HL-60/S4 (cell line): ENCODE measurements at regions not wholly inside any gene's neighbourhood (a gene's known extent, or its start where the extent isn't known, plus 50 kb on each side); places are given as distances from the start of the nearest gene placed in this dataset.

Experiments used
- in situ Hi-C: fragments of 300-500 bp; cut with MboI; formaldehyde crosslinking; loops from 2 replicates; pipeline ENCODE4 v1.14.3; 2022; ENCODE audit warnings: low sequenced_read_pairs

DNA sequence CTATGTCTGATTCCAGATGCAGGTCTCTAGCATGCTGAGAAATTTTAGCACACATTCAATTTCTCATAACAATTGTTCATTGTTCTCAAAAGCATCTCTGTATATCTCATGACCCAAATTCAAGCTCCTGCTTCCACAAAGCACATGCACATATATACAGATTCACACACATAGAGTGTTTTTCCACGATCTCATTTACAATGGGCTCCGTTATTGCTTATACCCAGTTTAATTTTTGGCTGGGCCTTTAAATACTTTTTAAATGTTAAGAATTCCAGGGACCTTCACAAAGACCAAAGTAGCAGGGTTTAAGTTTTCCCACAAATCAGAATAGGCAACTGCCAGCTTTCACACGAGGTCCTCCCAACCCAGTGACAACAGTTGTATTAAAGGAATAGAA is 333.5 kb upstream of the SEMA6D start:
- in situ Hi-C loops = no loop called here

DNA sequence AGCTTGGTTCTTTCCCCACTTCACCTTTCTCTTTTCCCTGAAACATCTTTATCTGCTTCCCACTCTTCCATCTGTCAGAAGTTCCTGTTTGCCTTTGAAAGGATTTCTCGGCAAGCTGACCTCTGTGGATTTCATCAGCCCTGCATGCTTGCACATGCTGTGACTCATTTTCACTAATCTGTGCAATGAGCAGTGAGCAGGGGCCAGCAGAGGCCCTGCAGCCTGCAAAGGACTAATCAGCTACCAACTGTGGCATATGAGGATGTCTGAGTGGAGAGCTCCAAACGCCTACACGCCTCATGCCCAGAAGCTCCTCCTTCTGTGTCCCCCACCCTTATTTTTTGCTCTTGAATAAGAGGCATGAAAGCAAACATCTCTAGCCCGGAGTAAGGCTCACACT is 333.0 kb upstream of the SEMA6D start:
- in situ Hi-C loops = no loop called here

DNA sequence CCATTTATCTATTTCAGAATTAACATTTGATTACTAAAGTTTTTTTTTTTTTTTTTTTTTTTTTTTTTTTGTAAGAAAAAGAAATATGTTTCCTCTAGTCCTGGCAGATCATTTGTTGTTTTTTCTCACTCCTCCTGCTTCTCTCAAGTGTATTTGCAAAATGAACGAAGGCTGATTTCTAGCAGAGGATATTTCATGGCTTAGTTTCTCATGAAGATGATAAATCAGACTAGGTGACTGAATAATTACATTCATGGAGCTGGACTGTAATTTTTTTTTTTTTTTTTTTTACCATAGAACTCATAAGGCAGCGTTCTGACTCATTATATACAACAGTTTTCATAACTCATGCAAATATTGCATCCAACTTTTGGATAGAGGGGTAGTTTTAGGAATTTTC is 332.5 kb upstream of the SEMA6D start:
- in situ Hi-C loops = no loop called here

DNA sequence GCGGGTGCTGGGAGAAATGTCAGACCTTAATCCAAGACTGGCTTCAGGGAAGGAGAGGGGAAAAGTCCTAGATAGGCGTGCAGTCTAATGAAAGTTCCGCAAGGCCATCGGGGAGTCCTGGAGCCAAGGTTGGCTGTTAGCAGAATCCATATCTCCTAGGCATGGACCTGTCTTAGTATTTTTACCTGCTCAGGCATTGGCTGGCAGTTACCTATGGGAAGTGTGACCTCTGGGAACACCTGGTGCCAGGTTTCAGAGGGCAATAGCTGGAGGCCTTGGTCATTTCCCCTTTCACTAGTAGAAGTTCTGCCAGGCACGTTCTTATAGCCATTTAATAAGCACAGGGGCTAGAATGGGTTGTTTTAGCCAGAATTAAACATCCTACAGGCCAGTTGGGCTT is 330.8 kb upstream of the SEMA6D start:
- in situ Hi-C loops = no loop called here

DNA sequence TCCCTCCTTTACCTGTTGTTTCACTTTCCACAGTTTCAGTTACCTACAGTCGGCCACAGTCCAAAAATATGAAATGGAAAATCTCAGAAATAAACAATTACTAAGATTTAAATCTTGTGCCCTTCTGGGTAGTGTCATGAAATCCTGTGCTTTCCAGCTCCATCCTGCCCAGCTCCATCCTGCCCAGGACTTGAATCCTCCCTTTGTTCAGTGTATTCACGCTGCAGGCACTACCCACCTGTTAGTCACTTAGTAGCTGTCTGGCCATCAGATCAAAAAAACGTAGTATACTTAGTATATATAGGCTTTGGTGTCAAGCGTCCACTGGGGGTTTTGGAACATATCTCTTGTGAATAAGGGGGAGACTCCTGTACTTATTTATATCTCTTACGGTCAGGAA is 329.0 kb upstream of the SEMA6D start:
- in situ Hi-C loops = no loop called here

DNA sequence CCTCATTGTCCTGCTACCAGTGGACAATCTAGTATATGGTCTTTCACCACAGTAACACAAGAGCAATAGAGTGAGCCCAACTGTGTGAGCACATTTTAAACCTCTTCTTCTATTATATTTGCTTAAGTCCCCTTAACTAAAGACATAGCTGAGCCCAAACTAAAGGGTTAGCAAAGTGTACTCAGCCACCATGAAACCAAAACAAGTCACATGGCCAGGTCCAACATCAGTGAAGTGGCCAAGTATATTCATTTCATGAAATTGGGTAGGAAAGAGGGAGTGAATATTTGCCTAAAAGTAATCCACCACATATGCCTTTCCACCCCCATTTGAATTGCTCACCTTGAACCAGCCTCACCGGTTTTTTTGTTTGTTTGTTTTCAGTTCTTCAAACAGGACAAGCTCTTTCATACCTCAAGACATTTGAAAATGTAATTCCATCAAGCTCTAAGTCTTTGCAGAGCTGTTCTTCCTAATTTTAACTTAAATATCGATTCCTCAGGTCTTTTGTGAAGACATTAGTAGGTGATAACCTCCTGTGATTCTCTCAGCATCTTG is 327.0 kb upstream of the SEMA6D start:
- in situ Hi-C loops = no loop called here

DNA sequence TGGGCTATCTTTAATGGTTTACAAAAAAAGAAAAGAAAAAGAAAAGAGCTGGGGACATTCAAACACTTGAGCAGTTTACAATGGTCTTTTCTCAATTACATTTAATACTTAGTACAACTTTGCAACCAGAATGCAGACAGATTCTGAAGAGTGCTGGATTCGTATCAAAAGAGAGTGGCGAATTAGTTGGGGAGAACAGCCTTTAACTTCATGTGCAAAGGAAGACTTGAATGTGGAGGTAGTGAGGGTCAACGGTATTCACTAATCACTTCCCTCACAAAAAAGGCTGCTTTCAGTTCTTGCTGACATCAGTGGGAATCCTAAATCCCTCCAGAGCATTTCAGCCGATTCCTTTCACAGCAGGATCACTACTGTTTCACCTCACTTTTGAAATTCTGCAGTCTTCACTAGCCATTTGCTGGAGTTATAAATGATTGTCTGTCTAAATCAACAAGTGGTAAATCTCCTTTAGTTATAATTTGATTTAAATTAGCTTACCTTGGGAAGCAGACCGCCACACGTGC is 323.0 kb upstream of the SEMA6D start:
- in situ Hi-C loops = no loop called here

DNA sequence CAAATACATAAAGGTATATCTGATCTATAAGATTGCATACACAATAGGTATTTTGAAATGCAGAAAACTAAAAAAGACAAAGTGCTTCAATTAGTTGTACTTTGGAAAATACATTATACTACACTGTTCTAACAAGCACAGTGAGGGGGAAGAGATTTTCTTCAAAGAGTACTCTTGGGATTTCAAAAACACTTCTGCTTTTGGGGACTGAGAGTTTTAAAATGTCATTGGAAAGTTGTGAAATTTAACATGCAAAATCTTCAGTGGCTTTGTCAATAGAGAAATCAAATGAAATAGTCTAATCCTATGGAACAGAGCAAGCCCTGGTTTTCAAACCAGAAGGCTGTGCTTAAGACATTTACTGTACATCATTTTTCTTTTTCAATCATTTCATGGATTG is 322.2 kb upstream of the SEMA6D start:
- in situ Hi-C loops = no loop called here

DNA sequence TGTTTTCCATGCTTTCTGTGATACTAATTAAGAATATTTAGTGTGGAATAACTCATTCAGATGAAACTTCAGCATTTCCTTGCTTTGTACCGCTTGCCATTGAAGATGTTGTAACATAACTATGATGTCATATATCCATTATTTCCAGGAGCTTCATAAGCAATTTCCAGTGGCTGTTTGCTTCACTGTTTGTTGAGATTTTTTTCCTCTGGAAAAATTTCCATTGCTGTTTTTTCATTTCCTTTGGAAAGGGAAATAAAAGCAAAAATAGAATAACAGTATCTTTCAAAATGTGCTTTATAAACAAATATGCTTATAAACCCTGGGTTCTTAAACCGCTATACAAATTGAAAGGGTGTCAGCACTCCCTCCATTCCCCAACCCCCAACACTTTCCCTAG is 319.6 kb upstream of the SEMA6D start:
- in situ Hi-C loops = no loop called here

DNA sequence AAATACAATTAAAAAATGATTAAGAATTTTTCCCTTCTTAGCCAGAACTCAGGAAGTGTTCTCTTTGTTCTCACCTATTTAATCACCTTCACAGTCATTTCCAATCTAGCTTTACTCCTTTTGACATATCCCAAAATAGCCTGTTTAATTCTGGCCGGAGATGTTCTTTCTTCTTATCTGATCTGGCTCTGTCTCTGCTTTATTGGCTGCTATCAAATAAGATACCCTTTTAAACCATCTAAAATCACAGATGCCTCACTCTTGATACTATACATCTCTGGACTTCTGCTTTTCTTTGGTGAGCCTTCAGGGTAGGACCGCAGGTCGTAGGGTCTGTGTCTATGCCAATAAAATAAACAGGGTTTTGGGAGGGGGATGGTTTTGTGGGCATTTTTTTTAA is 319.2 kb upstream of the SEMA6D start:
- in situ Hi-C loops = no loop called here

DNA sequence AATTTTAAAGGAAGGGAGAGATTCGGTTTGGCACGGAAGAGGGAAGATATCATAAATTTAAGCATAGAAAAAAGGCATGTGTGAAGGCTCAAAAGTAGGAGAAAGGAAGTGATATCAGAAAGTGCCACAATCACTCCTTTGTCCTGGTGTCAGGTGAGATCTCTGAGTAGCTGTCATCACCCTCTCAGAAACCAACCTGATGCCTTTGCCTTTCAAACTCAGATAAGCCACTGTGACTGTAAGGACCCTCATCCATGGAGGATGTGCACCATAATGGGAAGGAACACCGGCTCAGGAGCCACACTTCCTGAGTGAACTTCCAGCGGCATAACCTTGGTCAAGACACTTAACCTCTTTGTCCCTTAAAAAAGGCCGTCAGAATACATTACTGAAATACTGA is 318.7 kb upstream of the SEMA6D start:
- in situ Hi-C loops = no loop called here

DNA sequence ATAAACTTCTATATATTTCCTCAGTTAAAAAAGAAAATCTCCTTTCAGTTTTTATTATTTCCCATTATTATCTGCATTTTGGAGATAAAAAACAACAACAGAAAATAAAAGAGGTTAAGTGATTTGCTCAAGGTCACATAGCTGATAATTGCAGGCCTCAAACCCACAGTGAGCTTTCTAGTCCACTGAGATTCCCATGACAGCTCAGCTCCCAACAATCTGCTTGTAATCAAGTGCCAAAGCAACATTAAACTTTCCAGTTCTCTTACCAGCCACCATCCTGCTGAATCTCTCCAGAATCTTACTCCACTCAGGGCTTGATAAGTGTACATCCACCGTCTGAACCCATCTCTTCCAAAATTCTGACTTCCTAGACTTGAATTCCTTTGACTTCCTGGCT is 318.2 kb upstream of the SEMA6D start:
- in situ Hi-C loops = no loop called here

DNA sequence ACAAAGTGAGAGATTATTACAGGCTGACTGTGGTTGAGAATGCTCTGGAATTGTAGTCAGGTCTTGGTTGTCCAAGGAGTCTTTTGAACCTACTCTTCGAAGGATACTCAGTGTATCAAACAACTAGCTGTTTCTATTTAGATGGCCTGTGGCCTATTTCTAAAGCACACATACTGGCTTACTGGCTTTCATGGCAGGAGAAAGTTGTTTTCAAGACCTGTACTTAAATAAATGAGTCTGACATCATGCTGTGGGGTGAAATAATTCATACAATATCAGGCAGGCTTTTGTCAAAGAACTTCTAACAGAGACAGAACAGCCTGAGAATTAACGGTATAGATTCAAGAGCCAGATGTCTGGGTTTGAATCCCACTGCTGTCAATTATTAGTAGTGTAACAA is 316.7 kb upstream of the SEMA6D start:
- in situ Hi-C loops = no loop called here

DNA sequence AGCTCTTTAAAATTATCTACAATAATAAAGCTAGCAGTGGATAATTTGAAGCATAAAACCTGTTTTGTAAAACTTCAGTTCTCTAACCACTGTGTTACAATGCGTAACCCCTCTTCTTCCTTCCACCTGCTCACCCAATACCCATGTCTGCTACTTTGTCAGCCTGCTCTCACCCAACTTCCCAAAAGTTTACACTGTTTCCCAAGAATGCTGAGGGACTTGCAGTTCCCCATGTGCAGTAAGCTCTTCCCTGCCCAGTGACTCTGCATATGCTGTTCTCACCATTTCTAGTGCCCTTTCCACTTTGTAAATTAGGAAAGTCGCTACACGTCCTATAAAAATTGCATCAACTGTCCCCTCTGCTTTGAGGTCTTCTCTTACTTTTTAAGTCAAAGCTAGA is 315.9 kb upstream of the SEMA6D start:
- in situ Hi-C loops = no loop called here

DNA sequence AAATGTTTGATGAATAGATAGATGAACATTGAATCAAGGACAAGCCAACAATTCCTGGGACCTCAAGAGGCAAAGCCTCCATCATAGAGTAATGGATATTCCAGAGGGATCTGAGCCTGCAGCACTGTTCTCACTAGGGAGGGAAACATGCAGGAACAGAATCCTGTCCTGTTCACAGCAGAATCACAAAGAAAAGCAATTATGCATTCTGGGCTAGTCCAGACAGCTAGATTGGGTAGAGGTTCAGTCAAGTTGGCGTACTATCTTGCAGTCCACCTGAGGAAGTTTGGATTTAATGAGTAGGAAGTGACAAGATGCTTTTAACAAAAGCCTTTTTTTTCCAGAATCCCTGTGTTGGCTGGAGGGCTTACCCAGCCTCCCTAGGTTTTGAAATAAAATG is 314.5 kb upstream of the SEMA6D start:
- in situ Hi-C loops = no loop called here

DNA sequence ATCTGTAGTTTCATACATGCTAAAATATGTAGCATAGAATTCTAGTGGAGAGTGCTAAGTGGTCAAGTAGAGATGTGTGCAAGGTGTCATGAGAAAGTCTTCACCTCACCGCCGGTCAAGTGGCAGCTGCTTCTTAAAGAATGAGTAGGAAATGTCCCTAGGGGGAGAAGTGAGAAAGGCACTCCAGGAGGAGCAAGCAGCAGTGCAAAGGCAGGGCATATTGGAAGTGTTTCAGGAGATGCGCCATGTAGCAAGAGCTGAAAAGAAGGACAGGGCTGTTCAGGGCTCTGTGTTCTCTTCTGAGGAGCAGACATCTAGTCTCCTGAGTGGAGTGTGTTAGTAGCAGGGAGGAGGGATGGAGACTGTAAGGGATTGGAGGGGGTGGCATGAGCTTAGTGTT is 312.4 kb upstream of the SEMA6D start:
- in situ Hi-C loops = no loop called here

DNA sequence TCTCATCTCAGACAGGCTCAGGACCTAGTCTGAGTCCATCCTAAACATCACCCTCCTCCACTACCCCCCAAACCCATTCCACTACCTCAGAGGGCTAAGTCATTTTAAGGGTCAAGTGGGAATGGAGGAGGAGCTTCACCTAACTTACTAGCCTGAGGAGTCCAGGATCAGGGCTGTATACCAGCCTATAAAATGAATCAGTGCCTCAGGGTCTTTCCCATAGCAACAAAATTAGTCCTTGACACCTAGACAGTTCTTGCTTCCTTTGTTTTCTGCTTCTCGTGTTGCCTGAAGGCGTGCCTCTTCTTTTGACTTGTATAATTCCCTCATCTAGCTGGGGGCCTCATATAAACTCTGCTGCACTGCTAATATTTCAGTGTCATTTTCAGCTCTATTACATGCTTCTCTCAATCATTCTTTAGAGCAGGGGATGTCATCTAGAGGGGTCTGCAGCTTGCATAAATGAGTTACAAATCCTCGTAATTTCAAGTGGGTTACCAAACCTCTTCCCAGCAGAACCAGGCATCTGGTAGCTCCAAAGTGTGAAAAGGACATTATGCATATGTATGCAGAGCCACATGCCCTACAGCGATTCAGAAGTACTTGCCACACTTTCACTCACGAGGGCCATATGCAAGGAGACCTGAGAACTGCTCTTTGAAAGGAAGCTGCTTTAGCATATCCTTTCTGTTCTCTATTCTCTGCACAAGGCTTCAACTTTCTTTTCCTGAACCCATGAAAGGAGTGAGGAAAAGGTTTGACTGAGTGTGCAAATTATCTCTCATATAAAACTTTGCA is 311.7 kb upstream of the SEMA6D start:
- in situ Hi-C loops = no loop called here

DNA sequence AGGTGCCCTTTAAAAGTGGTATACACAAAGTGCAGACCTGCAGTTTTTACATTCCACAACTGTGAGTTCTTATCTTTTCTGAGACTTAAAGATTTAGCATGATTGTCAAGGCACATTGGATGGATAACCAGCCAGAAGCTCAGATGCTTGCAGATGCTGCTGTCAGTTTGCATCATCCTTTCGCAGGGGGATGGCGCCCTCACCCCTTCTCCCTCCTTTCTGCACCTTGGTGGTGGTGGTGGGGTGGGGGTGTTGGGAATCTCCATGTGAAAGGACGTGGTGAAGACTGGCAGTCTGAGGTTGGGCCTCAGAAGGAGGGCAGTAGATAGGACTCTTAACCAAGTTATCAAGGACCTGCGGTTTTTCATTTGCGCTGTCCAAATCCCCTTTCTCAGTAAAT is 309.6 kb upstream of the SEMA6D start:
- in situ Hi-C loops = no loop called here

DNA sequence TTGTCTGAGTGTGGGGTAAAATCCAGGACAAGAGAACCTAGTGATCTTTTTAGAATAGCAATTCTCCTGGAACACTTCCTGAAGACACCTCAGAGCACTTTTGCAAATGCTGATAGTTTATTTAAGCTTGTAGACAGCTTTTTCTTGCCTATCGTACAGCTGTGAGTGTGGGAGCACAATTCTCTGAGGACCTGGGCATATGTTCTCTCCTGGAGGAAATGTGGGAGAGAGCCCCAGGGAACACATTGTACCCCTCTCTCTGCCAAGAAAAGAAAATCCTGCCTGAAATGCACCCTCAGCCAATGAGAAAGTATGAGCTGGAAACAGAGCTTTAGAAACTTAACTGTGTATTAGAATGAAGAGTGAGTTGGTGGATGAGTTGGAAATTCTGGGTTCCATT is 308.3 kb upstream of the SEMA6D start:
- in situ Hi-C loops = no loop called here

DNA sequence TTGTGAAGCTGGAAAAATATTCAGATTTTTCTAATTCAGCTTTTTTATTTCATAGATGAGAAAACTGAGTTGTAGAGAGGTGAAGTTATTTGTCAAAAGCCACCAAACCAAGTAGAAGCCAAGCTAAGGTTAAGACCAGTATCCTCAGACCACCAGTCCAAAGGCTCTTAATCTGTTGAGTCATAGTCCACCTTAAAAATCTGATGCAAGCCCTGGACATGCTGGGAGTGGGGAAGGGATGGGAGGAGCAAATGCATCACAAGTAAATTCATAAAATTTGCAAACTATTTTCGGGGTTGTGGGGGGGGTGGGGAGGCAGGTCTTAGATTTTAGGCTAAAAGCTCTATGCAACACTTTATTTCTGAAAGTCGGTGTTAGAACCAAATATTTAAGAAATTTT is 307.7 kb upstream of the SEMA6D start:
- in situ Hi-C loops = no loop called here

DNA sequence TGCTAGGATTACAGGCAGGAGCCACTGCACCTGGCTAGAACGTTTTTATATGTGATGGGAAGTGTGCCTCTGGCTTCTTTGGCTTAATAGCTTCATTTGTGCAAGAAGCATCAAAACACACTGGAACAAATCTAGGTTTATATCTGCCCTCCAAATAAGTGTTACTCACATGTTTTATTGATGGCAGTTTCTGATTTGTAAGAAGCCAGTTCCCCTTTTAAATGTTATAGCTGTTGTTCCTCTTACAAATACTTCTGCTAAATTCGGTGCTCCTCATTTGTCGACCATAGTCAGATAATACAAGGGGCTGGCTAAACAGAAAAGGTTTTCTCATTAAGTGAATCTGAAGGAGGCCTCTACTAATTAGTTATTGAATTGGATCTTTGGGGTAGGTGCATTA is 307.1 kb upstream of the SEMA6D start:
- in situ Hi-C loops = no loop called here

DNA sequence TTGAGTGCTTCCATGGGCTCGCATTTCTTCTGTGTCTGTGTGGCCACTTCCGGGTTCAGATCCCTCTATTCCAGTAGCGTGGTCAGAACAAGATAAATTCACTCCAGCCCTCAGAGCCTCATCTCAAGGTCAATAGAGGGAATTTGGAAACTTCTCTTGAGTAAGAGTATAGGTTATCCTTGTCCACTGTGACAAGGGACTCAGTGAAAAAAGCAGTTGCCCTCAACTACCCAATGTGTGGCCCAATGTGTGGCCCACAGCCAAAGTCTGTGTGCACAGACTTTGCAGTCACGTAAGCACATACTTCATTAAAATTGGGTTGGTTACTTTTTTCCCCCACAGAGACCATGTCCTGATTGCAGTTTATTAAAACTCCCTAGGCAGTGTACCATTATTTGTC is 305.6 kb upstream of the SEMA6D start:
- in situ Hi-C loops = no loop called here

DNA sequence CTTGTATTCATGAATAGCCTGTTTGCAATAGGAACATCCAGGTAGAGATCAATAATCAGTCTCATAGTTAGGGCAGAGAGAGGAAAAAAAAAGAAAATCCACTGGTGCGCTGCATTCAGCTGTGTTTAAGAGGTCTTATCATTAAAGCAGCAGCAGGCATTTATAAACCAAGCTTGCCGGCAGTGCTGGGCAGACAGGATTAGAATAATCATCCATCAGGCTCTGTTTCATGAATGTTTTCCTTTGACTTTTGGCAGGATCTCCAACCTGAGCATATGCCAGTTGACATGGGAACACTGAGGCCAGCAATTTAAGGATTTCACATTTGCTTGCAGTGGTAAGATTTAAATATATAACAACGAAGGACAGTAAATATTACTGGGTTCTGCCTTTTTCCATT is 305.2 kb upstream of the SEMA6D start:
- in situ Hi-C loops = no loop called here
